AG04449 (cell line): ENCODE measurements at regions not wholly inside any gene's neighbourhood (a gene's known extent, or its start where the extent isn't known, plus 50 kb on each side); places are given as distances from the start of the nearest gene placed in this dataset.
"Not testable (repeated sequence)": the region's sequence is repeated elsewhere in the genome, so short reads cannot be mapped to it uniquely, and the experiment has no call there.

Source experiments
- CTCF ChIA-PET: fragments of 350-600 bp; formaldehyde crosslinking; extraction: SDS; loops from one replicate; lab custom pipeline; 2021; ENCODE audit warnings: antibody characterized with exemption; lab: Yijun Ruan, JAX
- POLR2A ChIA-PET: fragments of 400-600, 350-600 bp; formaldehyde crosslinking; extraction: SDS; loops from one replicate; lab custom pipeline; 2020; ENCODE audit warnings: antibody characterized with exemption, inconsistent platforms; lab: Yijun Ruan, JAX
- DNase-seq: peaks from one replicate; pipeline ENCODE4 v3.0.0-alpha.2; 2010; ENCODE audit warnings: low read depth, low spot score
- H3K4me3 ChIP-seq: 2 replicates; pipeline ENCODE4 v1.5.1; 2011; ENCODE audit warnings: low read depth, mild to moderate bottlenecking, control low read depth, low read length
- TF ChIP-seq, protein P1 (sequence below): IDR thresholded peaks from one replicate; pipeline ENCODE4 v1.5.1; 2011; ENCODE audit warnings: mild to moderate bottlenecking, moderate library complexity, low read length, control low read depth, inconsistent platforms; ENCODE audit not compliant: insufficient read depth; ENCODE audit errors: missing control alignments

DNA sequence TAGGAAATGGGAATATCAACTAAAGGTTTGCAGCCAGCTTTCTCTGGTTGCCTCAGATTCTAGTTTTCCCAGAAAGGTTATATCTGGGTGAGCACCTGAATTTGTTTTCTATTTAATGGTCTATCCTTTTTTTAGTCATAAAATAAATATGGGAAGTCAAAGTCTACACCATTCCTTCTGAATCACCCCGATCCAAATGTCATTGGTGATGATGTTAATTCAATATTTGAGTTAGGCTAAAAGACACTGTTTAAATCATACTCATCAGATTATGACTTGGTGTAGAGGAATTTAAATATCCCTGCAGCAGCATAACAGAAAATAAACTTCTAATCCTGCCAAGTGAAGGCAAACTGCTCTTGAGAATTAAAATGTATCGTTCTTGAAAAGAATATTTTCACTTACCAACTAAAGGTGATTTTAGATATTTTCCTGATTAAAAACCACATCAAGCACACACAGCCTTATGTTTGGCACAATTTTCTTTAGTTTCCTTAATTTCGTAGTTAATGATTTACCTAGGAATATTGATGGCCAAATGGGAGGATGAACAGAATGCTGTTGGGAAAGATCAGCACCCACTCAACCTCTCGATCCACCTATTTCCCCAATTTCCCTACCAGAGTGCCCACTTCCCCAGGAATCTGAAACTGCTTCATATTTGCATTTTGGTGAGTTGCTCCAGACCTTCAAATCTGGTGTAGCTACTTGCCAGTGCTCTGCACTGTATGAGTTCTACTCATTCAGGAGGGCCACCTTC, 103.1 kb upstream of the TSLP start:
- DNase-seq = no peak
- H3K4me3 ChIP-seq = no peak overlapping the region
- ChIA-PET CTCF (no interaction called here), POLR2A (no interaction called here)
- TF ChIP-seq, protein P1, sequence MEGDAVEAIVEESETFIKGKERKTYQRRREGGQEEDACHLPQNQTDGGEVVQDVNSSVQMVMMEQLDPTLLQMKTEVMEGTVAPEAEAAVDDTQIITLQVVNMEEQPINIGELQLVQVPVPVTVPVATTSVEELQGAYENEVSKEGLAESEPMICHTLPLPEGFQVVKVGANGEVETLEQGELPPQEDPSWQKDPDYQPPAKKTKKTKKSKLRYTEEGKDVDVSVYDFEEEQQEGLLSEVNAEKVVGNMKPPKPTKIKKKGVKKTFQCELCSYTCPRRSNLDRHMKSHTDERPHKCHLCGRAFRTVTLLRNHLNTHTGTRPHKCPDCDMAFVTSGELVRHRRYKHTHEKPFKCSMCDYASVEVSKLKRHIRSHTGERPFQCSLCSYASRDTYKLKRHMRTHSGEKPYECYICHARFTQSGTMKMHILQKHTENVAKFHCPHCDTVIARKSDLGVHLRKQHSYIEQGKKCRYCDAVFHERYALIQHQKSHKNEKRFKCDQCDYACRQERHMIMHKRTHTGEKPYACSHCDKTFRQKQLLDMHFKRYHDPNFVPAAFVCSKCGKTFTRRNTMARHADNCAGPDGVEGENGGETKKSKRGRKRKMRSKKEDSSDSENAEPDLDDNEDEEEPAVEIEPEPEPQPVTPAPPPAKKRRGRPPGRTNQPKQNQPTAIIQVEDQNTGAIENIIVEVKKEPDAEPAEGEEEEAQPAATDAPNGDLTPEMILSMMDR = no peak

DNA sequence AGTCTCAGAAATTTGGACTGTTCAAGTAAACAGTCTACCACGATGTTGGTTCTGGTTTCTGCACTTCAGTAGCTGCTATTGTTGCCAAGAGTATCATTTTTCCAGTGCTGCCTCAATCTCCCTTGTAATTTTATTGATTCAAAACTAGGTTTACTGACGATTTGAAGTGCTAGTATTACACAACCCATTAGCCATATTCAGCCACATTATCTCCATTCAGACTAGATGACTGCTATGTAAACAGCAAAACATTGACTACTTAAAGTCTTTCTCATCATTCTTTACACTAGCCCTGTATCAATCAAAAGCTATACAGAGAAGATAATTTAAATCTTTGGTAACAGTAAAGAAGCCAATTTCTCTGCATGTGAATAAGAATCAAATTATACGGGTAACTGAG, 102.0 kb upstream of the TSLP start:
- DNase-seq = no peak
- no peak overlapping the region for H3K4me3 ChIP-seq
- POLR2A ChIA-PET = no interaction called here
- CTCF ChIA-PET = no interaction called here
- TF ChIP-seq, protein P1 = no peak

- TF ChIP-seq, protein P1 = no peak
- H3K4me3 ChIP-seq = no peak overlapping the region
- CTCF ChIA-PET = no interaction called here
- POLR2A ChIA-PET = no interaction called here
- DNase-seq = no peak
Observed at GRCh38 chr5:110973510-110973909, 98.0 kb upstream of the TSLP start.

GRCh38 chr5:110977915-110978314, 93.6 kb upstream of the TSLP start:
- DNase-seq = no peak
- ChIA-PET CTCF (no interaction called here), POLR2A (no interaction called here)
- no peak overlapping the region for H3K4me3 ChIP-seq
- TF ChIP-seq, protein P1 = no peak

- DNase-seq, POLR2A ChIA-PET, H3K4me3 ChIP-seq, CTCF ChIA-PET: not testable (repeated sequence)
Observed at GRCh38 chr5:110985882-110986281, 85.6 kb upstream of the TSLP start.

GRCh38 chr5:110987573-110987972, 83.9 kb upstream of the TSLP start:
- DNase-seq, CTCF ChIA-PET, H3K4me3 ChIP-seq, POLR2A ChIA-PET: not testable (repeated sequence)

DNA sequence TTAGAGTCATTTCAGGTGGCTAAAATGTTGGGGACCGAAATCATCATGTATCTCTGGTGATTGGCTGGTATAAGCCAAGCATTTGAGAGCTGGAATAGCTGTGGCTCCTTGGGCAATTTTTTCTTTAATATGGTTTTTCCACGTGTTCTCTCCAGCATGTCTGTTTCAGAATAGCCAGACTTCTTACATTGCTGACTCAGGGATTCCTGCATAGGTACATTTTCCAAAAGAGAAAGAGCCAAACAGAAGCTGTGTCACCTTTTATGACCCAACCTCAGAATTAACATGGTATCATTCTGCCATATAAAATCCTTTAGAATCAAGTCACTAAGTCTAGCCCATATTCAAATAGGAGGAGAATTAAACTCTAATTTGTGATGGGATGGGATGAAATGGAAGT, 74.8 kb upstream of the TSLP start:
- POLR2A ChIA-PET = no interaction called here
- H3K4me3 ChIP-seq = no peak overlapping the region
- TF ChIP-seq, protein P1 = no peak
- no peak for DNase-seq
- CTCF ChIA-PET = no interaction called here
